K562 (cell line): ENCODE measurements at regions not wholly inside any gene's neighbourhood (a gene's known extent, or its start where the extent isn't known, plus 50 kb on each side); places are given as distances from the start of the nearest gene placed in this dataset.

Experiments used
- ATAC-seq: fragments of 200-7000 bp; cut with Tn5 transposase; 3 replicates; pipeline ENCODE4 v1.9.1; 2020; ENCODE audit warnings: moderate library complexity
- BruUV-seq: library from RNA; stranded (reverse); fragments of 400-500 nt; replicated peaks from 2 replicates; lab custom pipeline; 2021; lab: Mats Ljungman, UMichigan
- CTCF ChIA-PET: fragments of 300-600 bp; formaldehyde crosslinking; extraction: SDS; loops from one replicate; lab custom pipeline; 2021; ENCODE audit warnings: low intra/inter-chr PET ratio; lab: Yijun Ruan, JAX
- POLR2A ChIA-PET: fragments of 300-600, 350-650 bp; sonication (Branson Sonifier 250); formaldehyde crosslinking; extraction: SDS; loops from one replicate; lab custom pipeline; 2021; ENCODE audit warnings: antibody characterized with exemption, inconsistent platforms; lab: Yijun Ruan, JAX
- DNase-seq, 4 experiments: peaks; one replicate each; pipeline versions ENCODE4 v3.0.0 to v3.0.0-alpha.2; 2011 to 2018; ENCODE audit warnings: low spot score in 3 of 4, mixed read lengths in 3 of 4; ENCODE audit errors: extremely low read depth in 1 of 4
- FAIRE-seq: peaks from 2 replicates; lab custom pipeline; 2011; peaks lifted over from hg19 to GRCh38; lab: Jason Lieb, UNC
- H2AFZ ChIP-seq: 2 replicates; pipeline ENCODE4 v1.6.0; 2011; ENCODE audit warnings: low read depth, low read length, control low read depth, inconsistent platforms
- H3K27ac ChIP-seq: fragments of 200-600 bp; 3 replicates; pipeline ENCODE4 v1.8.0; 2011; ENCODE audit warnings: low read depth, mild to moderate bottlenecking, control low read depth, inconsistent platforms, low read length, moderate library complexity, mixed read lengths; ENCODE audit errors: extremely low read depth
- H3K27me3 ChIP-seq, 2 experiments: fragments of 300-600 bp in 1 of 2; 2 replicates in 1 of 2; 3 replicates in 1 of 2; pipeline versions ENCODE4 v1.6.0 to v1.8.0; 2011; ENCODE audit warnings: inconsistent platforms in 2 of 2, low read length in 2 of 2, mild to moderate bottlenecking in 1 of 2, mixed read lengths in 1 of 2, moderate library complexity in 1 of 2; ENCODE audit not compliant: control insufficient read depth in 2 of 2, insufficient read depth in 2 of 2
- H3K36me3 ChIP-seq: fragments of 300-600 bp; 3 replicates; pipeline ENCODE4 v1.8.0; 2011; ENCODE audit warnings: mild to moderate bottlenecking, low read length, inconsistent platforms; ENCODE audit not compliant: control insufficient read depth, insufficient read depth
- H3K4me1 ChIP-seq, 2 experiments: fragments of 200-600 bp in 1 of 2; replicated peaks in 1 of 2; 2 replicates in 1 of 2; 3 replicates in 1 of 2; pipeline versions ENCODE4 v1.5.1 to v1.8.0; 2011; ENCODE audit warnings: inconsistent platforms in 2 of 2, low read length in 2 of 2, mild to moderate bottlenecking in 1 of 2, mixed read lengths in 1 of 2, moderate library complexity in 1 of 2; ENCODE audit not compliant: control insufficient read depth in 2 of 2, insufficient read depth in 2 of 2
- H3K4me2 ChIP-seq: 2 replicates; pipeline ENCODE4 v1.6.1; 2011; ENCODE audit warnings: low read length, control low read depth, inconsistent platforms, mixed read lengths; ENCODE audit not compliant: insufficient read depth
- H3K4me3 ChIP-seq: fragments of 200-600 bp; sonication (generic), shearing (Covaris generic); 2 replicates; pipeline ENCODE4 v1.5.1; 2016; ENCODE audit warnings: control low read depth, inconsistent platforms
- H3K79me2 ChIP-seq: fragments of 200-600 bp; 3 replicates; pipeline ENCODE4 v1.8.0; 2011; ENCODE audit warnings: low read length, inconsistent platforms; ENCODE audit not compliant: control insufficient read depth, insufficient read depth
- H3K9ac ChIP-seq, 2 experiments: 2 replicates each; pipeline versions ENCODE4 v1.6.0 to v1.6.1; 2011; ENCODE audit warnings: low read depth in 2 of 2, low read length in 2 of 2, control low read depth in 1 of 2, inconsistent platforms in 1 of 2, mild to moderate bottlenecking in 1 of 2, mixed read lengths in 1 of 2; ENCODE audit not compliant: insufficient read depth in 1 of 2
- H3K9me1 ChIP-seq: one replicate; pipeline ENCODE4 v1.6.0; 2011; ENCODE audit warnings: inconsistent platforms, mild to moderate bottlenecking, low read length, moderate library complexity; ENCODE audit not compliant: control insufficient read depth, insufficient read depth
- H3K9me3 ChIP-seq: replicated peaks from 2 replicates; pipeline ENCODE4 v1.5.1; 2011; ENCODE audit warnings: low read depth, low read length, inconsistent platforms; ENCODE audit not compliant: control insufficient read depth, insufficient read depth
- H4K20me1 ChIP-seq: replicated peaks from 2 replicates; pipeline ENCODE4 v1.6.1; 2011; ENCODE audit warnings: low read length, inconsistent platforms, mixed read lengths; ENCODE audit not compliant: control insufficient read depth, insufficient read depth
- CEBPB ChIP-seq: fragments of 450-650 bp; IDR thresholded peaks from 2 replicates; pipeline ENCODE4 v1.6.1; 2016; ENCODE audit warnings: missing genetic modification characterization, missing compliant biosample characterization
- U2AF1 ChIP-seq: fragments of 200-400 bp; formaldehyde crosslinking; optimal IDR thresholded peaks from 2 replicates; pipeline ENCODE3; 2017; ENCODE audit warnings: mild to moderate bottlenecking, low read depth, low read length, moderate library complexity
- WGBS: fragments of 100-300 bp; shearing (Covaris generic); methylation state at CpG from one replicate; pipeline ENCODE4 v1.1.6; 2016; ENCODE audit warnings: low coverage, mixed read lengths; ENCODE audit not compliant: insufficient coverage; ENCODE audit errors: missing lambda C conversion rate; 5-methylcytosine and 5-hydroxymethylcytosine counted together
- in situ Hi-C: fragments of 300-500 bp; cut with MboI; formaldehyde crosslinking; loops from 4 replicates; pipeline ENCODE4 v1.15.0; 2018; ENCODE audit warnings: inconsistent platforms, mixed read lengths
- intact Hi-C: fragments of 100-400 bp; cut with micrococcal nuclease; formaldehyde crosslinking; loops from 2 replicates; pipeline ENCODE4 v1.14.2; 2022
- TF ChIP-seq, protein P1 (sequence below): fragments of 450-650 bp; IDR thresholded peaks from 2 replicates; pipeline ENCODE4 v1.6.1; 2016; ENCODE audit warnings: mild to moderate bottlenecking

DNA sequence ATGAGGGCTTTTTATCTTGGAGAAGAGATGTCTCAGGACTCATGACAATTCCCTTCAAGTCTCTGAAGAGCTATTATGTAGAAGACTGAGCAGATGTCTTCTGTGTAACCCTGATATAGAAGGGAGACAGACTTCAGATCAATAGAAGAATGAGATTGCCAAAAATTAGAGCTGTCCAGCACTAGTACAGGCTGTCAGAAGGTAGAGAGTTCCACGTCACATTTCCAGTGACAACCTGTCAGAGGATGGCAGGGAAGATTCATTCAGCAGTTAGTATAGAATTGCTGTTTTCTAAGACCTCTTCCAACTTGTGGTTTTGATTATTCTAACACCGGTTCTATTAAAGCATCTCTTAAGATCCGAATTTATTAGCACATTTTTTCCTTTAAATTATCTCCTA lies 520.6 kb downstream of the RBFOX1 start:
- H3K79me2 ChIP-seq: no peaks in the 10 kb centered on the region
- no peak overlapping the region for H3K4me3 ChIP-seq
- ChIA-PET CTCF (no interaction called here), POLR2A (interaction anchor here (0.7 to 1.3 kb wide), 2 partner anchors 13 to 152 kb away, joined by 3 read pairs; no protein-coding TSS in a partner anchor)
- no peaks in the 10 kb centered on the region for H3K9me1 ChIP-seq
- WGBS: 43% methylated on average over 3 of the region's 3 CpGs
- H3K36me3 ChIP-seq: 0 out of 3 replicates have a peak, but pooled peaks cover 5% of the 10 kb centered on the region
- FAIRE-seq (no peak), DNase-seq (no peak), ATAC-seq (no peak)
- H3K9ac ChIP-seq: no peak overlapping the region
- intact Hi-C loops: no loop called here
- in situ Hi-C loops: no loop called here
- H3K27ac ChIP-seq: no peak overlapping the region
- H3K9me3 ChIP-seq: no peaks in the 10 kb centered on the region
- H3K4me1 ChIP-seq: no peaks in the 10 kb centered on the region
- no peak for TF ChIP-seq U2AF1
- no peak overlapping the region for H3K4me2 ChIP-seq
- no TSS peak for BruUV-seq
- no peak overlapping the region for H2AFZ ChIP-seq
- no peaks in the 10 kb centered on the region for H3K27me3 ChIP-seq
- H4K20me1 ChIP-seq: no peaks in the 10 kb centered on the region

DNA sequence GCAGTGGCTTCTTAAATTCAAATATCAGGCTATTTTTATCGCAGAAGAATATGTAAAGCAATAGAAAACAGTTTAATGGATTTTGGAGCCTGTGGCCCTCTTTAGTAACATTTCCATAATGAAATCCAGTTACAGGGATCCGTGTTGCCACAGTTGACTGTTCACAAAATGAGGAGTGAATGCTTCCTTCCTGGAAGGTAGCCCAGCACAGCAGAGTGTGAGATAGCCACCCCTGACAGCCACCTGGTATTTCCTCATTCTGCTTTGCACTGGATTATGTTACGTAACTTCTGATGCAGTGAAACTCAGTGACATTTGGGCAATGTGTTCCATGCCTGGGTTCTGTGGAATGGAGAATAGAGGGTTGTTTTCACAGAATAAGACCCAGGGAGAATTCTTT lies 517.2 kb downstream of the RBFOX1 start:
- in situ Hi-C loops: no loop called here
- no peak for ATAC-seq
- no peak overlapping the region for H2AFZ ChIP-seq
- no peaks in the 10 kb centered on the region for H3K4me1 ChIP-seq
- H3K4me3 ChIP-seq: no peak overlapping the region
- 66% methylated on average over 3 of the region's 3 CpGs for WGBS
- H3K36me3 ChIP-seq: 0 out of 3 replicates have a peak, but pooled peaks cover 5% of the 10 kb centered on the region
- TF ChIP-seq CEBPB (tag): peak; percentile 48; the same call in 1 of the 2 replicates
- TF ChIP-seq, protein P1, sequence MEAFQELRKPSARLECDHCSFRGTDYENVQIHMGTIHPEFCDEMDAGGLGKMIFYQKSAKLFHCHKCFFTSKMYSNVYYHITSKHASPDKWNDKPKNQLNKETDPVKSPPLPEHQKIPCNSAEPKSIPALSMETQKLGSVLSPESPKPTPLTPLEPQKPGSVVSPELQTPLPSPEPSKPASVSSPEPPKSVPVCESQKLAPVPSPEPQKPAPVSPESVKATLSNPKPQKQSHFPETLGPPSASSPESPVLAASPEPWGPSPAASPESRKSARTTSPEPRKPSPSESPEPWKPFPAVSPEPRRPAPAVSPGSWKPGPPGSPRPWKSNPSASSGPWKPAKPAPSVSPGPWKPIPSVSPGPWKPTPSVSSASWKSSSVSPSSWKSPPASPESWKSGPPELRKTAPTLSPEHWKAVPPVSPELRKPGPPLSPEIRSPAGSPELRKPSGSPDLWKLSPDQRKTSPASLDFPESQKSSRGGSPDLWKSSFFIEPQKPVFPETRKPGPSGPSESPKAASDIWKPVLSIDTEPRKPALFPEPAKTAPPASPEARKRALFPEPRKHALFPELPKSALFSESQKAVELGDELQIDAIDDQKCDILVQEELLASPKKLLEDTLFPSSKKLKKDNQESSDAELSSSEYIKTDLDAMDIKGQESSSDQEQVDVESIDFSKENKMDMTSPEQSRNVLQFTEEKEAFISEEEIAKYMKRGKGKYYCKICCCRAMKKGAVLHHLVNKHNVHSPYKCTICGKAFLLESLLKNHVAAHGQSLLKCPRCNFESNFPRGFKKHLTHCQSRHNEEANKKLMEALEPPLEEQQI: no peak
- TF ChIP-seq, all 486 proteins: peak for 1
- intact Hi-C loops: no loop called here
- POLR2A ChIA-PET: no interaction called here
- Histone ChIP-seq H3K9me3 (no peaks in the 10 kb centered on the region), H3K27me3 (no peaks in the 10 kb centered on the region), H3K79me2 (no peaks in the 10 kb centered on the region), H3K4me2 (no peak overlapping the region), H3K27ac (no peak overlapping the region), H3K9ac (no peak overlapping the region), H3K9me1 (no peaks in the 10 kb centered on the region), H4K20me1 (no peaks in the 10 kb centered on the region)
- FAIRE-seq (no peak), DNase-seq (no peak)
- CTCF ChIA-PET: no interaction called here
- BruUV-seq: no TSS peak
